H9 (cell line): ENCODE measurements at regions not wholly inside any gene's neighbourhood (a gene's known extent, or its start where the extent isn't known, plus 50 kb on each side); places are given as distances from the start of the nearest gene placed in this dataset.

Source experiments
- DNase-seq: peaks from one replicate; pipeline ENCODE4 v3.0.0-alpha.2; 2017
- H2AFZ ChIP-seq: one replicate; pipeline ENCODE4 v1.6.1; 2013; ENCODE audit warnings: mild to moderate bottlenecking, low read length, control low read depth, moderate library complexity
- H2AK5ac ChIP-seq: 2 replicates; pipeline ENCODE4 v1.6.1; 2013; ENCODE audit warnings: low read length, control low read depth, mixed read lengths; ENCODE audit not compliant: insufficient read length
- H2BK120ac ChIP-seq: one replicate; pipeline ENCODE4 v1.6.1; 2013; ENCODE audit warnings: low read depth, mild to moderate bottlenecking, low read length, control low read depth, inconsistent platforms; ENCODE audit not compliant: poor library complexity, severe bottlenecking
- H2BK12ac ChIP-seq: 2 replicates; pipeline ENCODE4 v1.6.1; 2013; ENCODE audit warnings: low read length, control low read depth, mixed read lengths, low read depth; ENCODE audit not compliant: insufficient read length
- H2BK15ac ChIP-seq: 2 replicates; pipeline ENCODE4 v1.6.1; 2013; ENCODE audit warnings: low read depth, low read length, control low read depth
- H2BK20ac ChIP-seq: one replicate; pipeline ENCODE4 v1.6.1; 2013; ENCODE audit warnings: low read depth, mild to moderate bottlenecking, low read length, control low read depth, inconsistent platforms; ENCODE audit not compliant: poor library complexity, severe bottlenecking
- H2BK5ac ChIP-seq: 2 replicates; pipeline ENCODE4 v1.6.1; 2013; ENCODE audit warnings: low read length, control low read depth, mixed read lengths; ENCODE audit not compliant: insufficient read length
- H3K14ac ChIP-seq: 2 replicates; pipeline ENCODE4 v1.6.1; 2013; ENCODE audit warnings: low read length, control low read depth; ENCODE audit not compliant: insufficient read depth
- H3K18ac ChIP-seq: 2 replicates; pipeline ENCODE4 v1.6.1; 2013; ENCODE audit warnings: low read depth, mild to moderate bottlenecking, mixed read lengths, low read length, control low read depth; ENCODE audit not compliant: insufficient read length
- H3K23ac ChIP-seq: 2 replicates; pipeline ENCODE4 v1.6.1; 2013; ENCODE audit warnings: low read length, control low read depth, mixed read lengths, low read depth; ENCODE audit not compliant: insufficient read length
- H3K23me2 ChIP-seq: 2 replicates; pipeline ENCODE4 v1.6.1; 2013; ENCODE audit warnings: low read depth, mild to moderate bottlenecking, mixed read lengths, low read length, control low read depth; ENCODE audit not compliant: insufficient read length, poor library complexity, severe bottlenecking
- H3K27ac ChIP-seq: 2 replicates; pipeline ENCODE4 v1.5.1; 2013; ENCODE audit warnings: low read length, control low read depth, mixed read lengths, low read depth; ENCODE audit not compliant: insufficient read length
- H3K27me3 ChIP-seq: 2 replicates; pipeline ENCODE4 v1.6.1; 2013; ENCODE audit warnings: low read length, control low read depth, inconsistent platforms; ENCODE audit not compliant: insufficient read depth
- H3K4ac ChIP-seq: 2 replicates; pipeline ENCODE4 v1.6.1; 2013; ENCODE audit warnings: low read depth, mild to moderate bottlenecking, control low read depth, inconsistent platforms, low read length, moderate library complexity
- H3K4me1 ChIP-seq: 2 replicates; pipeline ENCODE4 v1.6.1; 2013; ENCODE audit warnings: low read length, control low read depth, inconsistent platforms; ENCODE audit not compliant: insufficient read depth
- H3K4me2 ChIP-seq: 2 replicates; pipeline ENCODE4 v1.6.1; 2013; ENCODE audit warnings: low read length, control low read depth, mixed read lengths; ENCODE audit not compliant: insufficient read length, insufficient read depth
- H3K56ac ChIP-seq: 2 replicates; pipeline ENCODE4 v1.6.1; 2013; ENCODE audit warnings: low read depth, mild to moderate bottlenecking, mixed read lengths, low read length, control low read depth; ENCODE audit not compliant: insufficient read length
- H3K79me1 ChIP-seq: 2 replicates; pipeline ENCODE4 v1.6.1; 2013; ENCODE audit warnings: low read depth, mild to moderate bottlenecking, moderate library complexity, low read length, control low read depth, inconsistent platforms; ENCODE audit not compliant: insufficient read depth, poor library complexity, severe bottlenecking
- H3K79me2 ChIP-seq: 2 replicates; pipeline ENCODE4 v1.6.1; 2013; ENCODE audit warnings: low read length, control low read depth, inconsistent platforms; ENCODE audit not compliant: insufficient read depth
- H3K9ac ChIP-seq: 2 replicates; pipeline ENCODE4 v1.6.1; 2013; ENCODE audit warnings: low read length, control low read depth, mixed read lengths; ENCODE audit not compliant: insufficient read length; ENCODE audit errors: extremely low read depth
- H3K9me3 ChIP-seq: one replicate; pipeline ENCODE4 v1.6.1; 2013; ENCODE audit warnings: low read depth, low read length, inconsistent platforms; ENCODE audit not compliant: control insufficient read depth
- H3T11ph ChIP-seq: one replicate; pipeline ENCODE4 v1.6.1; 2013; ENCODE audit warnings: mild to moderate bottlenecking, low read length, control low read depth, inconsistent platforms
- H4K20me1 ChIP-seq: one replicate; pipeline ENCODE4 v1.6.1; 2013; ENCODE audit not compliant: control insufficient read depth, insufficient read length, insufficient read depth
- H4K5ac ChIP-seq: 2 replicates; pipeline ENCODE4 v1.6.1; 2013; ENCODE audit warnings: low read depth, mild to moderate bottlenecking, mixed read lengths, low read length, control low read depth; ENCODE audit not compliant: insufficient read length
- H4K8ac ChIP-seq: replicated peaks from 2 replicates; pipeline ENCODE4 v1.6.1; 2013; ENCODE audit warnings: low read length, control low read depth, mixed read lengths, low read depth; ENCODE audit not compliant: insufficient read length
- H4K91ac ChIP-seq: 2 replicates; pipeline ENCODE4 v1.6.1; 2013; ENCODE audit warnings: low read depth, mild to moderate bottlenecking, moderate library complexity, mixed read lengths, low read length, control low read depth; ENCODE audit not compliant: insufficient read length
- H3K27ac Mint-ChIP-seq, 3 experiments: 2 replicates in 2 of 3; 3 replicates in 1 of 3; pipeline ENCODE4 v1.8.0; 2020 to 2021; ENCODE audit warnings: mixed read lengths in 3 of 3, mild to moderate bottlenecking in 1 of 3, moderate library complexity in 1 of 3
- H3K27me3 Mint-ChIP-seq: 2 replicates; pipeline ENCODE4 v1.8.0; 2021; ENCODE audit warnings: low read depth, mild to moderate bottlenecking, moderate library complexity, mixed read lengths
- H3K36me3 Mint-ChIP-seq, 3 experiments: 2 replicates in 2 of 3; 3 replicates in 1 of 3; pipeline ENCODE4 v1.8.0; 2020 to 2021; ENCODE audit warnings: low read depth in 3 of 3, mixed read lengths in 3 of 3; ENCODE audit not compliant: insufficient read depth in 1 of 3
- H3K4me1 Mint-ChIP-seq, 2 experiments: 2 replicates each; pipeline ENCODE4 v1.8.0; 2020; ENCODE audit warnings: mixed read lengths in 2 of 2
- H3K4me3 Mint-ChIP-seq, 2 experiments: 2 replicates in 1 of 2; 3 replicates in 1 of 2; pipeline ENCODE4 v1.8.0; 2020 to 2021; ENCODE audit warnings: mild to moderate bottlenecking in 2 of 2, mixed read lengths in 2 of 2, moderate library complexity in 1 of 2
- H3K9me3 Mint-ChIP-seq, 2 experiments: 2 replicates in 1 of 2; 3 replicates in 1 of 2; pipeline ENCODE4 v1.8.0; 2020; ENCODE audit warnings: mild to moderate bottlenecking in 2 of 2, mixed read lengths in 2 of 2, moderate library complexity in 1 of 2
- CTCF ChIP-seq: fragments of 200-600 bp; sonication (generic); conservative IDR thresholded peaks from 3 replicates; pipeline ENCODE4 v1.8.0; 2021; ENCODE audit warnings: antibody characterized with exemption, mild to moderate bottlenecking
- WGBS: extraction: QIAGEN DNeasy Blood & Tissue Kit; methylation state at CpG from one replicate; pipeline ENCODE4 v1.1.7; 2013; ENCODE audit warnings: missing lambda C conversion rate, low lambda C conversion rate, mixed read lengths; ENCODE audit not compliant: insufficient read length; ENCODE audit errors: extremely low coverage; 5-methylcytosine and 5-hydroxymethylcytosine counted together

- no peaks in the 10 kb centered on the region for H3K27me3 Mint-ChIP-seq
These were observed 215.7 kb upstream of the NEIL3 start for GRCh38 chr4:177093964-177094363.

More at GRCh38 chr4:177093964-177094363, 215.7 kb upstream of the NEIL3 start:
- Histone ChIP-seq H3K56ac (no peak overlapping the region), H3K18ac (no peak overlapping the region), H3K27ac (no peak overlapping the region), H3K9me3 (no peaks in the 10 kb centered on the region), H2BK120ac (no peak overlapping the region), H2AK5ac (no peak overlapping the region), H4K91ac (no peak overlapping the region), H2BK5ac (no peak overlapping the region), H3K4ac (no peak overlapping the region), H3K9ac (no peak overlapping the region), H2BK15ac (no peak overlapping the region), H3K23ac (no peak overlapping the region), H4K20me1 (no peaks in the 10 kb centered on the region), H4K5ac (no peak overlapping the region), H3K79me1 (no peaks in the 10 kb centered on the region), H2AFZ (no peak overlapping the region), H3K4me1 (no peaks in the 10 kb centered on the region), H3K27me3 (no peaks in the 10 kb centered on the region), H3K14ac (no peak overlapping the region), H2BK12ac (no peak overlapping the region), H4K8ac (no peak overlapping the region), H3K23me2 (no peaks in the 10 kb centered on the region), H3K4me2 (no peak overlapping the region), H3K79me2 (no peaks in the 10 kb centered on the region), H2BK20ac (no peak overlapping the region), H3T11ph (no peak overlapping the region)
- H3K27ac Mint-ChIP-seq = no peak overlapping the region
- TF ChIP-seq CTCF = no peak
- H3K9me3 Mint-ChIP-seq = no peaks in the 10 kb centered on the region
- H3K4me1 Mint-ChIP-seq = no peaks in the 10 kb centered on the region
- no peak for DNase-seq
- WGBS = no CpG with 5 or more reads among the region's 1 CpG
- H3K4me3 Mint-ChIP-seq = no peak overlapping the region
- H3K36me3 Mint-ChIP-seq = no peaks in the 10 kb centered on the region
